DOHH2 (cell line): ENCODE measurements at regions not wholly inside any gene's neighbourhood (a gene's known extent, or its start where the extent isn't known, plus 50 kb on each side); places are given as distances from the start of the nearest gene placed in this dataset.
A peak's percentile ranks its signal among the peaks of the same experiment; 100 is the strongest.

Source experiments
- H3F3A ChIP-seq: fragments of 200-600 bp; sonication (generic), shearing (Covaris generic); 2 replicates; pipeline ENCODE4 v1.6.0; 2016; ENCODE audit warnings: antibody characterized with exemption, mild to moderate bottlenecking; ENCODE audit not compliant: control insufficient read depth, insufficient read depth
- H3K27ac ChIP-seq: fragments of 200-600 bp; sonication (generic); 2 replicates; pipeline ENCODE4 v1.5.1; 2014; ENCODE audit warnings: low read depth, mild to moderate bottlenecking, low read length, moderate library complexity
- H3K27me3 ChIP-seq: fragments of 200-600 bp; sonication (generic); 2 replicates; pipeline ENCODE4 v1.6.1; 2014; ENCODE audit warnings: mild to moderate bottlenecking, low read length, mixed read lengths; ENCODE audit not compliant: control insufficient read depth
- H3K36me3 ChIP-seq: fragments of 200-600 bp; sonication (generic); 2 replicates; pipeline ENCODE4 v1.6.1; 2014; ENCODE audit warnings: mild to moderate bottlenecking, low read length, moderate library complexity, mixed read lengths; ENCODE audit not compliant: control insufficient read depth
- H3K4me1 ChIP-seq: fragments of 200-600 bp; sonication (generic); 2 replicates; pipeline ENCODE4 v1.6.1; 2014; ENCODE audit warnings: mild to moderate bottlenecking, low read length, mixed read lengths; ENCODE audit not compliant: control insufficient read depth
- H3K4me2 ChIP-seq: fragments of 200-600 bp; sonication (generic); 2 replicates; pipeline ENCODE4 v1.6.0; 2014; ENCODE audit warnings: mild to moderate bottlenecking, low read length, moderate library complexity
- H3K4me3 ChIP-seq: fragments of 200-600 bp; sonication (generic); 2 replicates; pipeline ENCODE4 v1.5.1; 2014; ENCODE audit warnings: mild to moderate bottlenecking, low read length, mixed read lengths
- H3K79me2 ChIP-seq: fragments of 200-600 bp; sonication (generic); 2 replicates; pipeline ENCODE4 v1.6.1; 2014; ENCODE audit warnings: mild to moderate bottlenecking, low read length, mixed read lengths; ENCODE audit not compliant: control insufficient read depth
- H3K9me2 ChIP-seq: fragments of 200-600 bp; sonication (generic); replicated peaks from 2 replicates; pipeline ENCODE4 v1.6.1; 2014; ENCODE audit warnings: mild to moderate bottlenecking, low read length, mixed read lengths; ENCODE audit not compliant: control insufficient read depth
- H3K9me3 ChIP-seq: fragments of 200-600 bp; sonication (generic); 2 replicates; pipeline ENCODE4 v1.6.1; 2014; ENCODE audit warnings: antibody characterized with exemption, low read length, mixed read lengths; ENCODE audit not compliant: control insufficient read depth, insufficient read depth
- H4K20me1 ChIP-seq: fragments of 200-600 bp; sonication (generic); 2 replicates; pipeline ENCODE4 v1.6.0; 2014; ENCODE audit warnings: low read depth, mild to moderate bottlenecking, antibody characterized with exemption, low read length, moderate library complexity; ENCODE audit not compliant: control insufficient read depth, insufficient read depth
- CTCF ChIP-seq: fragments of 200-600 bp; sonication (generic); IDR thresholded peaks from one replicate; pipeline ENCODE4 v1.5.1; 2014; ENCODE audit warnings: antibody characterized with exemption, mild to moderate bottlenecking, low read depth, low read length; ENCODE audit not compliant: poor library complexity, severe bottlenecking
- EZH2phosphoT487 ChIP-seq: fragments of 200-600 bp; sonication (generic); IDR thresholded peaks from 2 replicates; pipeline ENCODE4 v1.6.1; 2017; ENCODE audit warnings: borderline replicate concordance, mild to moderate bottlenecking, antibody characterized with exemption, low read length, moderate library complexity, mixed read lengths

GRCh38 chr5:167049043-167049663 lies 1242.3 kb upstream of the WWC1 start:
- Histone ChIP-seq H3K4me1 (no peaks in the 10 kb centered on the region), H3F3A (no peaks in the 10 kb centered on the region), H3K36me3 (no peaks in the 10 kb centered on the region), H3K9me3 (no peaks in the 10 kb centered on the region), H3K27ac (no peak overlapping the region), H3K4me2 (no peak overlapping the region), H3K27me3 (no peaks in the 10 kb centered on the region), H3K4me3 (no peak overlapping the region), H3K79me2 (no peaks in the 10 kb centered on the region), H4K20me1 (no peaks in the 10 kb centered on the region), H3K9me2 (no peaks in the 10 kb centered on the region)
- TF ChIP-seq CTCF, result peak; percentile 62
- TF ChIP-seq EZH2phosphoT487, result no peak

GRCh38 chr5:167049771-167050567 lies 1241.5 kb upstream of the WWC1 start:
- no peaks in the 10 kb centered on the region for H3F3A ChIP-seq
- H3K9me3 ChIP-seq, result no peaks in the 10 kb centered on the region
- H3K27ac ChIP-seq, result no peak overlapping the region
- no peak overlapping the region for H3K4me3 ChIP-seq
- no peaks in the 10 kb centered on the region for H3K27me3 ChIP-seq
- H3K4me1 ChIP-seq, result no peaks in the 10 kb centered on the region
- H4K20me1 ChIP-seq, result no peaks in the 10 kb centered on the region
- no peaks in the 10 kb centered on the region for H3K9me2 ChIP-seq
- TF ChIP-seq CTCF (no peak), EZH2phosphoT487 (no peak)
- H3K4me2 ChIP-seq, result no peak overlapping the region
- H3K36me3 ChIP-seq, result no peaks in the 10 kb centered on the region
- H3K79me2 ChIP-seq, result no peaks in the 10 kb centered on the region

- Histone ChIP-seq H3F3A (no peaks in the 10 kb centered on the region), H3K9me3 (no peaks in the 10 kb centered on the region), H3K79me2 (no peaks in the 10 kb centered on the region), H3K4me1 (no peaks in the 10 kb centered on the region), H3K36me3 (no peaks in the 10 kb centered on the region), H4K20me1 (no peaks in the 10 kb centered on the region), H3K27me3 (no peaks in the 10 kb centered on the region), H3K9me2 (no peaks in the 10 kb centered on the region), H3K4me3 (no peak overlapping the region), H3K4me2 (no peak overlapping the region), H3K27ac (no peak overlapping the region)
- peak; percentile 20 for TF ChIP-seq CTCF
- no peak for TF ChIP-seq EZH2phosphoT487
Observed at GRCh38 chr5:167050568-167051401, 1240.7 kb upstream of the WWC1 start.
